ENCODE measurements at regions not wholly inside any gene's neighbourhood (a gene's known extent, or its start where the extent isn't known, plus 50 kb on each side); places are given as distances from the start of the nearest gene placed in this dataset.

DNA sequence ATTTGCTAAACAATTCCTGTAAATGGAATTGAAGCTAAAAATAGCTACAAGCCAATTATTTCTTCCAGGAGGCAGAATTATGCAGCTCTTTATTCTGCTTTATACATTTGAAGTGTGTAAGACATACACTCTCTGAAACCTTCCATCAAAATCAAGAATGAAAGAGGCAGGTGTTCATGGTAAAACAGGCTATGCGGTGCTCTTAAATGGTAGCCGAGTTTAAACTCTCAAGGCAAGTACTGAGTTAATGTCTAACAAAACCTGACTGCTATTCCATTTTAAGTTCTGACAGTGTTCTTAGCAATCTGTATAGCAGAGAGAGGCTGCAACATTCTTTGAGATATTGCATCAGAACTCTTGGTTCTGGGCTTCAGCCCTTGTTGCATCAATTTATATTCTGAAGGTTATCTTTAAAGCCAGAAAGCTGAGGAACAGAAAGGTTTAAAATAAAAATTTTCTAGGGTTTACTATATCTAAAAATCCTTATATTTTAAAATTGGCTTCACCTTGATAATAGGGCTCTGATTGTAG, 248.3 kb upstream of the CCNG1 start:
- Mint-ChIP-seq H3K4me1 (ENCODE audit: low read depth) (no peaks in the 10 kb centered on the region), H3K27ac (no peak overlapping the region), H3K27me3 (ENCODE audit: low read depth) (no peaks in the 10 kb centered on the region), H3K9me3 (peaks cover 3% of the 10 kb centered on the region), H3K36me3 (ENCODE audit: low read depth) (no peaks in the 10 kb centered on the region), H3K4me3 (no peak overlapping the region)
- DNase-seq (ENCODE audit: low spot score), result no peak

GRCh38 chr5:163190283-163190682, 247.1 kb upstream of the CCNG1 start:
- no peaks in the 10 kb centered on the region for H3K4me1 Mint-ChIP-seq (ENCODE audit: low read depth)

DNA sequence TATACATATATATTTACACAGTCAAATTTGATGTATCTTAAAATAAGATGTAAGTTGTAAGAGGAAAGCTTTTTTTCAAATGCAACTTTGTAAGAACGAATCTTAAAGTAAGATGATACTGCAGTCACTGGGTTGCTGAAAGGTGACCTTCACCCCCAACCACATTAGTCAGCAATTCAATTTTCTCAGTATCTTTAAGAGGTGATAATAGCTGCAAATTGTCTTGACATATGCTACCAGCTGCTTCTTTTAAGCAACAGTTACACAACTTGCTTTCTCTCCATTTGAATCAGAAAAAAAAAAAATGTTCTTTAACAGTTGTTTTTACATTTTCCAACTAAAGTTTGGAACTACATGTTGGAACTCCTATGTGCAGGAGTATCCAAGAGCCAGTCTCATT, 246.6 kb upstream of the CCNG1 start:
- Mint-ChIP-seq H3K27me3 (ENCODE audit: low read depth) (no peaks in the 10 kb centered on the region), H3K36me3 (ENCODE audit: low read depth) (no peaks in the 10 kb centered on the region), H3K27ac (no peak overlapping the region), H3K4me1 (ENCODE audit: low read depth) (no peaks in the 10 kb centered on the region), H3K9me3 (peaks cover 11% of the 10 kb centered on the region), H3K4me3 (no peak overlapping the region)
- DNase-seq (ENCODE audit: low spot score), result no peak

More at GRCh38 chr5:163190283-163190682, 247.1 kb upstream of the CCNG1 start:
- Mint-ChIP-seq H3K9me3 (peaks cover 11% of the 10 kb centered on the region), H3K36me3 (ENCODE audit: low read depth) (no peaks in the 10 kb centered on the region), H3K4me3 (no peak overlapping the region), H3K27me3 (ENCODE audit: low read depth) (no peaks in the 10 kb centered on the region), H3K27ac (no peak overlapping the region)
- no peak for DNase-seq (ENCODE audit: low spot score)

DNA sequence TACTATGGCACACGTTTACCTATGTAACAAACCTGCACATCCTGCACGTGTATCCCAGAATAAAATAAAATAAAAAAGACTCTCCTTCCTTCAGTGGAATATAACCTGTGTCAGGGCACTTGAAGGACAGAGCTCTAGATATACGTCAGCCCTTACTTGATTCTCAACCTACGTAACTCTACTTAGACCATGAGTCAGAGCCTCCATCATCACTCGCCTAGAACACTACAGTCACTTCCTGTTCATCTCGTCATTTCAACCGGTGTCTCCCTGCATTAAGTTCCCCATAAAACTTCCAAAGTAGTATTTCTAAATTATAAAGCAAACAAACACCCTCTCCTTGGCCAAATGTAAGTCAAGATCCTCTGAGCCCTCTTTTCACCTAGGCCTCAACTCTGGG, 243.5 kb upstream of the CCNG1 start:
- H3K4me1 Mint-ChIP-seq (ENCODE audit: low read depth), result no peaks in the 10 kb centered on the region
- no peak for DNase-seq (ENCODE audit: low spot score)
- no peak overlapping the region for H3K4me3 Mint-ChIP-seq
- no peak overlapping the region for H3K27ac Mint-ChIP-seq
- H3K9me3 Mint-ChIP-seq, result peaks cover 11% of the 10 kb centered on the region
- no peaks in the 10 kb centered on the region for H3K27me3 Mint-ChIP-seq (ENCODE audit: low read depth)
- H3K36me3 Mint-ChIP-seq (ENCODE audit: low read depth), result no peaks in the 10 kb centered on the region

GRCh38 chr5:163205645-163206044, 231.8 kb upstream of the CCNG1 start:
- DNase-seq (ENCODE audit: low spot score), result no peak
- Mint-ChIP-seq H3K27me3 (ENCODE audit: low read depth) (no peaks in the 10 kb centered on the region), H3K27ac (no peak overlapping the region), H3K9me3 (peaks cover 39% of the 10 kb centered on the region), H3K4me3 (no peak overlapping the region), H3K4me1 (ENCODE audit: low read depth) (no peaks in the 10 kb centered on the region), H3K36me3 (ENCODE audit: low read depth) (no peaks in the 10 kb centered on the region)

DNA sequence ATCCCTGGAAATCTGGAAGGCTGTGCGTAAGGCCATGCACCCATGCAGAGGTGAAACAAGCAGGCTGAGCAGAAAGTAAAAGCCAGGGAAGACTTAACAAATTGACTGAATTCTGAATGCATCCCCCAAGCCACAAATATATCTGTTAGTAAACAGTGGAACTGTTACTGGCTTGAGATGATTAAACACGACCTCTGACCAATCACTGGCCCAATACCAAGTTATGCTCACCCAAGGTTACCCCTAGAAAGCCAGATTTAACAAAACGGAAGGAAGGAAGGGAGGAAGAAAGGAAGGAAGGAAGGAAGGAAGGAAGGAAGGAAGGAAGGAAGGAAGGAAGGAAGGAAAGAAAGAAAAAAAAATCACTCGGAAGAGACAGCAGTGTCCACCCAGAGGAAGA, 215.8 kb upstream of the CCNG1 start:
- H3K4me1 Mint-ChIP-seq (ENCODE audit: low read depth), result no peaks in the 10 kb centered on the region
- H3K27ac Mint-ChIP-seq, result no peak overlapping the region
- no peaks in the 10 kb centered on the region for H3K27me3 Mint-ChIP-seq (ENCODE audit: low read depth)
- no peak overlapping the region for H3K4me3 Mint-ChIP-seq
- no peaks in the 10 kb centered on the region for H3K36me3 Mint-ChIP-seq (ENCODE audit: low read depth)
- no peaks in the 10 kb centered on the region for H3K9me3 Mint-ChIP-seq
- DNase-seq (ENCODE audit: low spot score), result no peak

DNA sequence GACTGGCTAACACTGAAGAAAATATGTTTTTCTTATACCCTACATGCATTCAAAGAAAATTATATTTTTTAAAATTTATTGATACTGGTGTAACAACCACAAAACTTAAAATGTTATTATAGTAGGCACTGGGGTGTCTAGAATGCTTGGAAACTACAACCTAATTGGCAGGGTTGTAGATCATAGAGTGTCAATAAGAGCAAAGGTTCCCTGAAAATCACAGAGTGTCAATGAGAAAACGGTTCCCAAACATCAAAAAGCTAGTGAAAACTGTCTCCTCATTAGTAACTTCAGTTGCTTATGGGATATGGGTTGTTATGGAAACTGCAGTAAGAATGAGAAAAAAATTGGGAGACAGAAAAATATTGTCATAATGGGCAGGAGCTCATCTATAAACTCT, 214.4 kb upstream of the CCNG1 start:
- no peaks in the 10 kb centered on the region for H3K4me1 Mint-ChIP-seq (ENCODE audit: low read depth)
- no peaks in the 10 kb centered on the region for H3K9me3 Mint-ChIP-seq
- no peak for DNase-seq (ENCODE audit: low spot score)

GRCh38 chr5:163244445-163244987, 192.9 kb upstream of the CCNG1 start:
- DNase-seq (ENCODE audit: low spot score), result no peak
- no peak overlapping the region for H3K27ac Mint-ChIP-seq
- H3K36me3 Mint-ChIP-seq (ENCODE audit: low read depth), result no peaks in the 10 kb centered on the region
- no peaks in the 10 kb centered on the region for H3K9me3 Mint-ChIP-seq
- H3K4me3 Mint-ChIP-seq, result no peak overlapping the region
- no peaks in the 10 kb centered on the region for H3K4me1 Mint-ChIP-seq (ENCODE audit: low read depth)
- no peaks in the 10 kb centered on the region for H3K27me3 Mint-ChIP-seq (ENCODE audit: low read depth)

More for the DNA sequence above, 214.4 kb upstream of the CCNG1 start:
- Mint-ChIP-seq H3K27ac (no peak overlapping the region), H3K27me3 (ENCODE audit: low read depth) (no peaks in the 10 kb centered on the region), H3K36me3 (ENCODE audit: low read depth) (no peaks in the 10 kb centered on the region), H3K4me3 (no peak overlapping the region)

DNA sequence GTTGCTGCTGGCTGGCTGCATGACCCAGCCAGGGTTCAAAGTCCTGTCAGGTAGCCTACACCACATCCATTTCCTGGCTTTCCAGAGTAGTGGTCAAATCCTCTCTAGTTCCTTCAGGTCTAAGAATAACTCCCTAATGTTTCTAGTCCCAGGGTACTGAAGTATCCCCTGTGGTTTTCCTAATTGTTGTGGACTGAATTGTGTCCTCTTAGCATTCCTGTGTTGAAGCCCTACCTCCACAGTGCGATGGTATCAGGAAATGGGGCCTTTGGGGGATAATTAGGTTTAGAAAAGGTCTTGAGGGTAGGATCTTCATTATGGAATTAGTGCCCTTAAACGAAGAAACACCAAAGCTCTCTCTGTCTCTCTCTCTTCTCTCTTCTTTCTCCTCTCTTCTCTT, 191.8 kb upstream of the CCNG1 start:
- Mint-ChIP-seq H3K4me1 (ENCODE audit: low read depth) (no peaks in the 10 kb centered on the region), H3K36me3 (ENCODE audit: low read depth) (no peaks in the 10 kb centered on the region), H3K4me3 (no peak overlapping the region), H3K27me3 (ENCODE audit: low read depth) (no peaks in the 10 kb centered on the region), H3K9me3 (no peaks in the 10 kb centered on the region), H3K27ac (no peak overlapping the region)
- no peak for DNase-seq (ENCODE audit: low spot score)

- Mint-ChIP-seq H3K4me3 (no peak overlapping the region), H3K4me1 (ENCODE audit: low read depth) (no peaks in the 10 kb centered on the region), H3K36me3 (ENCODE audit: low read depth) (no peaks in the 10 kb centered on the region), H3K9me3 (no peaks in the 10 kb centered on the region), H3K27me3 (ENCODE audit: low read depth) (no peaks in the 10 kb centered on the region), H3K27ac (no peak overlapping the region)
- DNase-seq (ENCODE audit: low spot score), result no peak
Observed at GRCh38 chr5:163248333-163248732, 189.1 kb upstream of the CCNG1 start.

DNA sequence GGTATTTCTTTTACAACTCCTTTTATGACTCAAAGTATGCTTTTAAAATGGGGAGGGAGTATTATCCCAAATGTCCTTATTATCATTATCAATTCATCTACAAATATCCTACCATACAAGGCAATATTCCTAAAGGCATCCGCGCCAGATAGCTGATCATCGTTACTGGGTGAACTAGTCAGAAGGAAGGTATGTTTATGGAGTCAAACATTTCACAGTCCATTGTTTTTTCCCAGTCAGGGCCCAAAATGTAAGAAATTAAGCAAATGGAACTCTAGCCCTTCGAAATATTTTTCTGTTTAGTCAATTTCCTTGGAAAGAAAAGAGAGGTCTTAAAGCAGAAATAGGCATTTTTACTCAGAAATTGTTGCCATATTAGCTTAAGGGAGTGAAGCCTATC, 188.5 kb upstream of the CCNG1 start:
- Mint-ChIP-seq H3K27me3 (ENCODE audit: low read depth) (no peaks in the 10 kb centered on the region), H3K27ac (no peak overlapping the region), H3K36me3 (ENCODE audit: low read depth) (no peaks in the 10 kb centered on the region), H3K4me3 (no peak overlapping the region), H3K4me1 (ENCODE audit: low read depth) (no peaks in the 10 kb centered on the region), H3K9me3 (no peaks in the 10 kb centered on the region)
- no peak for DNase-seq (ENCODE audit: low spot score)

GRCh38 chr5:163252950-163253349, 184.4 kb upstream of the CCNG1 start:
- Mint-ChIP-seq H3K27me3 (ENCODE audit: low read depth) (no peaks in the 10 kb centered on the region), H3K36me3 (ENCODE audit: low read depth) (no peaks in the 10 kb centered on the region), H3K27ac (no peak overlapping the region), H3K4me3 (no peak overlapping the region), H3K9me3 (no peaks in the 10 kb centered on the region), H3K4me1 (ENCODE audit: low read depth) (no peaks in the 10 kb centered on the region)
- DNase-seq (ENCODE audit: low spot score), result no peak

- H3K9me3 Mint-ChIP-seq, result no peaks in the 10 kb centered on the region
- no peaks in the 10 kb centered on the region for H3K27me3 Mint-ChIP-seq (ENCODE audit: low read depth)
- no peak overlapping the region for H3K4me3 Mint-ChIP-seq
- H3K4me1 Mint-ChIP-seq (ENCODE audit: low read depth), result no peaks in the 10 kb centered on the region
- DNase-seq (ENCODE audit: low spot score), result no peak
- no peak overlapping the region for H3K27ac Mint-ChIP-seq
- H3K36me3 Mint-ChIP-seq (ENCODE audit: low read depth), result no peaks in the 10 kb centered on the region
Observed at GRCh38 chr5:163259495-163259894, 177.9 kb upstream of the CCNG1 start.

GRCh38 chr5:163260471-163260870, 176.9 kb upstream of the CCNG1 start:
- no peaks in the 10 kb centered on the region for H3K36me3 Mint-ChIP-seq (ENCODE audit: low read depth)
- no peaks in the 10 kb centered on the region for H3K4me1 Mint-ChIP-seq (ENCODE audit: low read depth)
- no peaks in the 10 kb centered on the region for H3K9me3 Mint-ChIP-seq
- H3K4me3 Mint-ChIP-seq, result no peak overlapping the region
- DNase-seq (ENCODE audit: low spot score), result no peak
- no peak overlapping the region for H3K27ac Mint-ChIP-seq
- no peaks in the 10 kb centered on the region for H3K27me3 Mint-ChIP-seq (ENCODE audit: low read depth)

DNA sequence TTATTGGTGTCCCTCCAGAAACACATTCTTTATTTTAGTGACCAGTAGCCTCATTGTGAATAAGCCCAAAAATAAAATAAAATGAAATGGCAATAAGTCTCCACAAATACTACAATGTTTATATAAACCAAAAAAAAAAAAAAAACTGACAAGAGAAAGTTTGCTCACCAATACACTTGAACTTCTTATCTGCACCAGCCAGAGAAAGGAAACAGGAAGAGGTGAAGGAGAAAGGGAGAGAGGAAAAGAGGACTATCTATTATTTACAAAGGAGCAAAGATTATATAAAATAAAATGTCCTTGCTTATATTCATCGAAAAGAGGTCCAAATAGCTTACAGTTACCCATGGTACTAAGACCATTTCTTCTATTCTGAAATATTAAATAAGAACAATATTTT, 176.4 kb upstream of the CCNG1 start:
- H3K9me3 Mint-ChIP-seq, result no peaks in the 10 kb centered on the region

More for the DNA sequence above, 176.4 kb upstream of the CCNG1 start:
- no peaks in the 10 kb centered on the region for H3K27me3 Mint-ChIP-seq (ENCODE audit: low read depth)
- H3K27ac Mint-ChIP-seq, result no peak overlapping the region
- no peaks in the 10 kb centered on the region for H3K4me1 Mint-ChIP-seq (ENCODE audit: low read depth)
- no peak for DNase-seq (ENCODE audit: low spot score)
- no peaks in the 10 kb centered on the region for H3K36me3 Mint-ChIP-seq (ENCODE audit: low read depth)
- H3K4me3 Mint-ChIP-seq, result no peak overlapping the region

Measured in T-helper 2 cell treated with Interferon-gamma antibody and Interleukin-4, amounts not matched to agents 5 μg/mL and 100 μg/mL, for 36 hours (primary cell).